CD4-positive, CD25-positive, alpha-beta regulatory T cell (primary cell): ENCODE measurements at regions not wholly inside any gene's neighbourhood (a gene's known extent, or its start where the extent isn't known, plus 50 kb on each side); places are given as distances from the start of the nearest gene placed in this dataset.
A peak's percentile ranks its signal among the peaks of the same experiment; 100 is the strongest.

Source experiments
- ATAC-seq, 2 donors: fragments of 150-1000 bp; cut with Tn5 transposase; one replicate each; pipeline ENCODE4 v1.10.0; 2021; ENCODE audit warnings: low read depth in 2 of 2, moderate number of reproducible peaks in 2 of 2, moderate library complexity in 1 of 2
- DNase-seq, 3 donors: peaks; one replicate each; pipeline versions ENCODE4 v3.0.0 to v3.0.0-alpha.2; 2012 to 2022; ENCODE audit warnings: mixed read lengths in 1 of 3
- H3K27ac ChIP-seq: one replicate; pipeline ENCODE4 v1.7.0; 2013; ENCODE audit warnings: mild to moderate bottlenecking, low read length; ENCODE audit not compliant: insufficient read depth, poor library complexity, severe bottlenecking
- H3K27me3 ChIP-seq: one replicate; pipeline ENCODE4 v1.7.0; 2013; ENCODE audit warnings: low read length; ENCODE audit not compliant: control insufficient read depth, insufficient read depth
- H3K36me3 ChIP-seq: one replicate; pipeline ENCODE4 v1.7.0; 2013; ENCODE audit warnings: mild to moderate bottlenecking, low read length, moderate library complexity; ENCODE audit not compliant: control insufficient read depth, insufficient read depth
- H3K4me1 ChIP-seq: 2 replicates; pipeline ENCODE4 v1.7.0; 2013; ENCODE audit warnings: mild to moderate bottlenecking, low read length; ENCODE audit not compliant: insufficient read depth, control insufficient read depth, poor library complexity, severe bottlenecking
- H3K4me3 ChIP-seq: one replicate; pipeline ENCODE4 v1.7.0; 2013; ENCODE audit warnings: low read depth, mild to moderate bottlenecking, low read length, moderate library complexity
- H3K9me3 ChIP-seq, 2 experiments: 1 replicate in 1 of 2; 2 replicates in 1 of 2; pipeline ENCODE4 v1.7.0; 2013; ENCODE audit warnings: low read length in 2 of 2, mild to moderate bottlenecking in 1 of 2, moderate library complexity in 1 of 2; ENCODE audit not compliant: control insufficient read depth in 2 of 2
- H3K27ac Mint-ChIP-seq, 3 donors: one replicate each; pipeline ENCODE4 v1.8.0; 2020 to 2022; ENCODE audit warnings: mild to moderate bottlenecking in 3 of 3, mixed read lengths in 3 of 3, moderate library complexity in 2 of 3
- H3K27me3 Mint-ChIP-seq: one replicate; pipeline ENCODE4 v1.8.0; 2022; ENCODE audit warnings: mild to moderate bottlenecking, mixed read lengths
- H3K36me3 Mint-ChIP-seq: one replicate; pipeline ENCODE4 v1.8.0; 2020; ENCODE audit warnings: mixed read lengths
- H3K4me1 Mint-ChIP-seq, 4 donors: one replicate each; pipeline ENCODE4 v1.8.0; 2020 to 2022; ENCODE audit warnings: mixed read lengths in 4 of 4, mild to moderate bottlenecking in 1 of 4
- H3K4me3 Mint-ChIP-seq, 4 donors: one replicate each; pipeline ENCODE4 v1.8.0; 2020 to 2022; ENCODE audit warnings: mild to moderate bottlenecking in 4 of 4, mixed read lengths in 4 of 4, moderate library complexity in 3 of 4
- H3K9me3 Mint-ChIP-seq, 7 donors: one replicate each; pipeline ENCODE4 v1.8.0; 2020 to 2022; ENCODE audit warnings: mixed read lengths in 7 of 7, mild to moderate bottlenecking in 3 of 7, moderate library complexity in 2 of 7

DNA sequence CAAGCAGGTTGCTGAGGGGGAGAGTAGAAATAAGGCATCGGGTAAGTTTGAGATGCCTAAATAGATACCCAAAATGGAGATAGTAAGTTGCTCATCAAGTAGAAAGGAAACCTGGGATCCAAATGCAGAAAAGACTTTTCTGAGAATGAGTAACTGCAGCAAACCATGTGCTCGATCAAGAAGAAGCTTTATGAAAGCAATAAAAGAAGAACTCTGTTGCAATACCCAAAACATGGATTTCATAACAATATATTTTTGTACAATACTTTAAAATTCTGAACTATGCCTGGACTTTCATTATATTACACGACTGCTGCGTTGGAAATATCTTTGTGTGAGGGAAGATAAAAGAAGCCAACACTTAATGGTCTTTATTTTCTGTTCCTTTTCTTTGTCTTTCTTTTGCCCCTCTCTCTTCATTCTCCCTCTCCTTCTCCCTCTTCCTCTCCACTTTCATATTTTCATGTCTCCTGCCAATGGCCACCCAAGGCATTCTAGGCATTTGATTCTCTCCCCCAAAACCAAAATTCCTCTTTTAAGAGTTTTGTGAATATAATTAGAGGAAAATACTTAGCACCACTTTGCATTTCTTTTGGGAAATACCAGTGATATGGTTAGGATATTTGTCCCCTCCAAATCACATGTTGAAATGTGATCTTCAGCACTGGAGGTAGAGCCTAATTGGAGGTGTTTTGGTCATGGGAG lies 257.6 kb downstream of the MREG start:
- Mint-ChIP-seq H3K27ac (no peak overlapping the region), H3K27me3 (peaks cover 5% of the 10 kb centered on the region), H3K4me1 (peaks cover 0 to 3% (median 0%) of the 10 kb centered on the region in 4 donors), H3K4me3 (no peak overlapping the region), H3K9me3 (peaks cover 0 to 6% (median 0%) of the 10 kb centered on the region in 7 donors), H3K36me3 (no peaks in the 10 kb centered on the region)
- Histone ChIP-seq H3K4me3 (no peak overlapping the region), H3K27me3 (no peaks in the 10 kb centered on the region), H3K4me1 (no peaks in the 10 kb centered on the region), H3K36me3 (no peaks in the 10 kb centered on the region), H3K27ac (no peak overlapping the region), H3K9me3 (no peaks in the 10 kb centered on the region)
- no peak for DNase-seq
- no peak for ATAC-seq

- no peak for DNase-seq
- Histone ChIP-seq H3K36me3 (no peaks in the 10 kb centered on the region), H3K4me1 (no peaks in the 10 kb centered on the region), H3K9me3 (no peaks in the 10 kb centered on the region), H3K4me3 (no peak overlapping the region), H3K27ac (no peak overlapping the region), H3K27me3 (no peaks in the 10 kb centered on the region)
- Mint-ChIP-seq H3K27me3 (peaks cover 3% of the 10 kb centered on the region), H3K36me3 (no peaks in the 10 kb centered on the region), H3K4me1 (peaks cover 0 to 3% (median 0%) of the 10 kb centered on the region in 4 donors), H3K27ac (no peak overlapping the region), H3K9me3 (peaks cover 0 to 2% (median 0%) of the 10 kb centered on the region in 7 donors), H3K4me3 (no peak overlapping the region)
- no peak for ATAC-seq
These were observed 258.8 kb downstream of the MREG start for GRCh38 chr2:215754546-215754945.

DNA sequence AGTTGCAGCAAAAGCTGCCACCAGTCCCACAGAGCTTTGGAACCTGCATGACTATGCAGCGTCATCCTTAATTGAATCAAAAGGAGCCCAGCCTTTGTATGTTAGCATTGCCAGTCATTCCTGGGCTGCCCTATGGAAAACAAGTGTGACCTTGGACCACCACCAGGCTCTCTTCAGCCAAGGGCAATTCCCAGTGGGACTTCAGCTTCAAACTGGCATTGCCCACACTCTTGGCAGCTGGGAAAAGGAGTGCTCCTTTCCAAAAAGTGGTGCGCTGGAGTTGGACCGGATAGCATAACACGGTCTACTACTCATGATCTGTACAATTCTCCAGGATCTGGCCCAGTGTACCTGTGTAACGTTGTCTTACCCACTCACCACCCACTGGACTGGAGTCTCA lies 259.5 kb downstream of the MREG start:
- no peak overlapping the region for H3K27ac Mint-ChIP-seq
- H3K9me3 Mint-ChIP-seq = peaks cover 0 to 2% (median 0%) of the 10 kb centered on the region in 7 donors
- no peaks in the 10 kb centered on the region for H3K4me1 ChIP-seq
- H3K9me3 ChIP-seq = no peaks in the 10 kb centered on the region
- no peak overlapping the region for H3K4me3 Mint-ChIP-seq
- H3K27me3 Mint-ChIP-seq = no peaks in the 10 kb centered on the region
- no peaks in the 10 kb centered on the region for H3K36me3 Mint-ChIP-seq
- H3K36me3 ChIP-seq = no peaks in the 10 kb centered on the region
- ATAC-seq (no peak), DNase-seq (no peak)
- no peak overlapping the region for H3K4me3 ChIP-seq
- H3K27ac ChIP-seq = no peak overlapping the region
- no peaks in the 10 kb centered on the region for H3K27me3 ChIP-seq
- peaks cover 0 to 3% (median 0%) of the 10 kb centered on the region in 4 donors for H3K4me1 Mint-ChIP-seq

DNA sequence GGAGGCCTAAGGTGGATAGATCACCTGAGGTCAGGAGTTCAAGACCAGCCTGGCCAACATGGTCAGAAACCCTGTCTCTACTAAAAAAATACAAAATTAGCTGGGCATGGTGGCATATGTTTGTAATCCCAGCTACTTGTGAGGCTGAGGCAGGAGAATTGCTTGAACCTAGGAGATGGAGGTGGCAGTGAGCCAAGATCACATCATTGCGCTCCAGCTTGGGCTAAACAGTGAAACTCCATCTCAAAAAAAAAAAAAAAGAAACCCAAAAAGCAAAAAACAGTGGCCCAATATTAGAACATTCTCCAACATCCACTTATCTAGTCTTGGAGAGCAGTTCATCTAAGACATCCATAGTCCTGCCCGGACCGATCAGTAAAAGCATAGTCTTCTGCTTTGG lies 260.4 kb downstream of the MREG start:
- Histone ChIP-seq H3K4me3 (no peak overlapping the region), H3K27ac (no peak overlapping the region), H3K9me3 (no peaks in the 10 kb centered on the region), H3K4me1 (no peaks in the 10 kb centered on the region), H3K27me3 (no peaks in the 10 kb centered on the region), H3K36me3 (no peaks in the 10 kb centered on the region)
- H3K27ac Mint-ChIP-seq = no peak overlapping the region
- ATAC-seq (no peak), DNase-seq (no peak)
- H3K27me3 Mint-ChIP-seq = no peaks in the 10 kb centered on the region
- H3K4me1 Mint-ChIP-seq = peaks cover 0 to 3% (median 0%) of the 10 kb centered on the region in 4 donors
- peaks cover 0 to 2% (median 0%) of the 10 kb centered on the region in 7 donors for H3K9me3 Mint-ChIP-seq
- no peaks in the 10 kb centered on the region for H3K36me3 Mint-ChIP-seq
- no peak overlapping the region for H3K4me3 Mint-ChIP-seq

DNA sequence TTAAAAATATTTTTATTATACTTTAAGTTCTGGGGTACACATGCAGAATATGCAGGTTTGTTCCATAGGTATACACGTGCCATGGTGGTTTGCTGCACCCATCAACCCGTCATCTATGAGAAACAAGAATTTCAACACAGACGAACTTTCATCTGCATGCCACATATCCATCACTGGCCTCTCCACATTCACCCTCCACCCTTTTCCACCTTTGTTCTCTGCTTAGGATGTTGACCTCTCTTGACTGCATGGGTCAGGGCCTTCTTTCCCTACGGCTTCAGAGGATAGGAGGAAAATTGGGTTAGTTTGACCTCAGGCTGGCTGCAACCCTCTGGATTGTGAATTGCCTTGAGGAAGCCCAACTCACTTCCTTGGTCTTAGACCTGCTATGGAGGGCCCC lies 260.9 kb downstream of the MREG start:
- H3K4me1 Mint-ChIP-seq = peaks cover 0 to 3% (median 0%) of the 10 kb centered on the region in 4 donors
- Histone ChIP-seq H3K27ac (no peak overlapping the region), H3K36me3 (no peaks in the 10 kb centered on the region), H3K4me1 (no peaks in the 10 kb centered on the region), H3K27me3 (no peaks in the 10 kb centered on the region), H3K4me3 (no peak overlapping the region), H3K9me3 (no peaks in the 10 kb centered on the region)
- no peak for DNase-seq
- ATAC-seq = no peak
- H3K9me3 Mint-ChIP-seq = peaks cover 0 to 2% (median 0%) of the 10 kb centered on the region in 7 donors
- no peak overlapping the region for H3K4me3 Mint-ChIP-seq
- H3K27ac Mint-ChIP-seq = no peak overlapping the region
- H3K27me3 Mint-ChIP-seq = no peaks in the 10 kb centered on the region
- H3K36me3 Mint-ChIP-seq = no peaks in the 10 kb centered on the region

DNA sequence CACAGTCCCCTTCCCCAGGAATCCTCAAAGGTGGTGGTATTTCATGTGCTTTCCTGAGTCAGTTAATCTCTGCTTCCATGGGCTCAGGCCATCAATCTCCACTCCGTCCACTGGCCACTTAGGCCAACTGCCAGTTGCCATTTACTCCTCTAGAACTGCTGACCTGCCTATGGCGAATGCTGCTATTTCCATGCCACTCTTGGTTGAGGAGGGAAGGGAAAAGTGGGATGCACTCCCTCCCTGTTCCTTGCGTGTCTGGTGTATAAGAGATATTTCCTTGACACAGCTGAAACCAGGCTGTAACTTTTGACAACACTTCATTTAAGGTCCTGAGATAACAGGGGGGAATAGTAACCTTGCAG lies 261.5 kb downstream of the MREG start:
- Histone ChIP-seq H3K4me1 (no peaks in the 10 kb centered on the region), H3K4me3 (no peak overlapping the region), H3K36me3 (no peaks in the 10 kb centered on the region), H3K9me3 (no peaks in the 10 kb centered on the region), H3K27me3 (no peaks in the 10 kb centered on the region), H3K27ac (no peak overlapping the region)
- no peaks in the 10 kb centered on the region for H3K27me3 Mint-ChIP-seq
- no peaks in the 10 kb centered on the region for H3K36me3 Mint-ChIP-seq
- H3K9me3 Mint-ChIP-seq = peaks cover 0 to 2% (median 0%) of the 10 kb centered on the region in 7 donors
- DNase-seq (no peak), ATAC-seq (no peak)
- no peak overlapping the region for H3K4me3 Mint-ChIP-seq
- H3K27ac Mint-ChIP-seq = no peak overlapping the region
- H3K4me1 Mint-ChIP-seq = peaks cover 0 to 3% (median 0%) of the 10 kb centered on the region in 4 donors

- no peaks in the 10 kb centered on the region for H3K4me1 ChIP-seq
- Mint-ChIP-seq H3K9me3 (peaks cover 0 to 2% (median 0%) of the 10 kb centered on the region in 7 donors), H3K27me3 (no peaks in the 10 kb centered on the region), H3K27ac (no peak overlapping the region), H3K36me3 (no peaks in the 10 kb centered on the region), H3K4me3 (no peak overlapping the region), H3K4me1 (peaks cover 0 to 3% (median 0%) of the 10 kb centered on the region in 4 donors)
- no peak overlapping the region for H3K27ac ChIP-seq
- no peak overlapping the region for H3K4me3 ChIP-seq
- ATAC-seq = no peak
- no peaks in the 10 kb centered on the region for H3K27me3 ChIP-seq
- DNase-seq = no peak
- no peaks in the 10 kb centered on the region for H3K9me3 ChIP-seq
- H3K36me3 ChIP-seq = no peaks in the 10 kb centered on the region
These were observed 262.0 kb downstream of the MREG start for GRCh38 chr2:215751200-215751910.

DNA sequence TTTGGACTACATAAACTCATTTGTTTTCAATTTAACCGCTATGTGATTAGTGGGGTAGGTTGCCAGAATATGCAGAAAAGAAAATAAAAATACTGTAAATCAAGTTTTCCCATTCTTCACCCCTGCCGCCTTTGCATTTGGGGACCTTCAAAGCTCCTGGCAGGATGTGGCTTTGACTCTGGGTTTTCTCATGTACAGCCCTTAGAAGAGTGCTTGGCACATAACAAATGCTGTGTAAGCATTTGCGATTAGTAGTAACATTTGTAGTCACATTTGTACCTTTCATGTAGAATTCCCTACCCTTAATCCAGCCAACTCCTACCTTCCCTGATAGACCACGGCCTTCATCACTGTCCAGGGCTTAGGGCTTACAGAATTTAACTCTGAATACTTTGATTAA lies 262.6 kb downstream of the MREG start:
- peaks cover 0 to 3% (median 0%) of the 10 kb centered on the region in 4 donors for H3K4me1 Mint-ChIP-seq
- Histone ChIP-seq H3K27ac (no peak overlapping the region), H3K9me3 (no peaks in the 10 kb centered on the region), H3K27me3 (no peaks in the 10 kb centered on the region), H3K4me1 (no peaks in the 10 kb centered on the region), H3K4me3 (no peak overlapping the region), H3K36me3 (no peaks in the 10 kb centered on the region)
- peak in 1 of 3 donors; percentile 16 for DNase-seq
- H3K36me3 Mint-ChIP-seq = no peaks in the 10 kb centered on the region
- H3K4me3 Mint-ChIP-seq = no peak overlapping the region
- no peaks in the 10 kb centered on the region for H3K27me3 Mint-ChIP-seq
- ATAC-seq = no peak
- no peak overlapping the region for H3K27ac Mint-ChIP-seq
- H3K9me3 Mint-ChIP-seq = peaks cover 0 to 2% (median 0%) of the 10 kb centered on the region in 7 donors
